Heart right ventricle (tissue), 16 donors: ENCODE measurements at regions not wholly inside any gene's neighbourhood (a gene's known extent, or its start where the extent isn't known, plus 50 kb on each side); places are given as distances from the start of the nearest gene placed in this dataset.
"Not testable (repeated sequence)": the region's sequence is repeated elsewhere in the genome, so short reads cannot be mapped to it uniquely, and the experiment has no call there.

ENCODE experiments used
- ATAC-seq, 8 donors: fragments of 200-7000 bp; cut with Tn5 transposase; one replicate each; pipeline ENCODE4 v1.9.1; 2020; ENCODE audit warnings: mild to moderate bottlenecking in 8 of 8, moderate library complexity in 8 of 8, moderate number of reproducible peaks in 1 of 8
- DNase-seq, 2 donors: peaks; one replicate each; pipeline ENCODE4 v3.0.0-alpha.2; 2020
- H3K27ac ChIP-seq, 10 donors: fragments of 200-600 bp; sonication (generic) in 2 of 10; one replicate each; pipeline versions ENCODE4 v1.5.0 to v1.8.0; 2020 to 2022; ENCODE audit warnings: mild to moderate bottlenecking in 3 of 10
- H3K27me3 ChIP-seq, 7 donors: fragments of 200-600 bp; one replicate each; pipeline ENCODE4 v1.8.0; 2021 to 2022; ENCODE audit warnings: mild to moderate bottlenecking in 2 of 7
- H3K36me3 ChIP-seq, 9 donors: fragments of 200-600 bp; sonication (generic) in 1 of 9; one replicate each; pipeline versions ENCODE4 v1.5.0 to v1.8.0; 2020 to 2022; ENCODE audit warnings: mild to moderate bottlenecking in 2 of 9
- H3K4me1 ChIP-seq, 9 donors: fragments of 200-600 bp; sonication (generic) in 1 of 9; one replicate each; pipeline versions ENCODE4 v1.5.0 to v1.8.0; 2020 to 2022; ENCODE audit warnings: mild to moderate bottlenecking in 4 of 9
- H3K4me3 ChIP-seq, 10 donors: fragments of 200-600 bp; sonication (generic) in 2 of 10; one replicate each; pipeline versions ENCODE4 v1.5.0 to v1.8.0; 2020 to 2022; ENCODE audit warnings: mild to moderate bottlenecking in 7 of 10, moderate library complexity in 2 of 10
- H3K9me3 ChIP-seq, 11 donors: fragments of 200-600 bp in 10 of 11; sonication (generic) in 2 of 11; one replicate each; pipeline versions ENCODE4 v1.5.0 to v1.8.0; 2013 to 2022; ENCODE audit warnings: mild to moderate bottlenecking in 2 of 11, control low read depth in 1 of 11, moderate library complexity in 1 of 11
- CTCF ChIP-seq, 9 donors: fragments of 200-600 bp; sonication (generic) in 2 of 9; IDR thresholded peaks; one replicate each; pipeline versions ENCODE4 v1.5.0 to v1.8.0; 2021 to 2022; ENCODE audit warnings: antibody characterized with exemption in 9 of 9, mild to moderate bottlenecking in 5 of 9, moderate library complexity in 1 of 9
- WGBS, 2 donors: extraction: QIAGEN DNeasy Blood & Tissue Kit; methylation state at CpG; one replicate each; pipeline ENCODE4 v1.1.7; 2013; ENCODE audit warnings: inconsistent platforms in 1 of 2; 5-methylcytosine and 5-hydroxymethylcytosine counted together
- intact Hi-C, 10 donors: fragments of 100-400 bp; cut with DNase I; formaldehyde crosslinking; loops; one replicate each; pipeline versions ENCODE4 v1.11.1 to v1.14.2; 2022
- donor health status: Arrhythmogenic right ventricular cardiomyopathy.
- donor health status: ischemic (EF 13 %, LVEDD 7.1; RV severe dilation, severe dysfunction).
- donor health status: healthy with polysubstance abuse.
- donor health status: DM: no; HTN: yes; CAD: no.
- donor health status: DM: no; HTN: no; CAD: no.
- donor health status: ischemic (EF 25% LVEDD 6.9; RV normal size, moderate dysfunction).
- donor health status: ischemic (EF 25% LVEDD 5.7; RV mildly dilated, moderate dysfunction).
- donor health status: healthy.
- donor health status: DM: yes; HTN: yes; CAD: no.
- donor health status: Ischemic cardiomyopathy.
- donor health status: ischemic (EF 35%, LVEDD 5.7; RV mildly dilated, moderate dysfunction).
- donor health status: nonischemic (EF 11% LVEDD 7.7; RV severe dilation, severe dysfunction).
- donor health status: DM: yes; HTN: yes; CAD: no.
- donor health status: PGD.
- donor health status: ischemic (EF 29% LVEDD 5.4; RV normal size, mild dysfunction).
- donor health status: nonischemic (EF 23%, LVEDD 6.1; RV moderate dilation, normal function).

- Histone ChIP-seq H3K4me1 (peaks cover 0 to 16% (median 13%) of the 10 kb centered on the region in 9 donors), H3K9me3 (no peaks in the 10 kb centered on the region), H3K36me3 (no peaks in the 10 kb centered on the region), H3K4me3 (no peak overlapping the region), H3K27ac (no peak overlapping the region), H3K27me3 (no peaks in the 10 kb centered on the region)
- DNase-seq (no peak), ATAC-seq (no peak)
- 71 to 73% methylated on average over 3 of the region's 3 CpGs for WGBS, 2 donors
- TF ChIP-seq CTCF (IDR thresholded peaks at IDR 0.05) = no peak
- intact Hi-C loops = loop anchor here in 1 of 10 donors (10.0 kb wide), 1 partner anchor 45 kb away; no protein-coding TSS in a partner anchor
These were observed 1884.0 kb upstream of the CELF4 start for GRCh38 chr18:39449566-39449965.

GRCh38 chr18:39448942-39449341 is 1883.3 kb upstream of the CELF4 start:
- WGBS, 2 donors = 43 to 47% methylated on average over 1 of the region's 1 CpG
- no peak for ATAC-seq
- H3K27ac ChIP-seq = no peak overlapping the region
- H3K4me3 ChIP-seq = no peak overlapping the region
- intact Hi-C loops = loop anchor here in 1 of 10 donors (10.0 kb wide), 1 partner anchor 46 kb away; no protein-coding TSS in a partner anchor
- no peaks in the 10 kb centered on the region for H3K27me3 ChIP-seq
- H3K4me1 ChIP-seq = peaks cover 0 to 11% (median 8%) of the 10 kb centered on the region in 9 donors
- TF ChIP-seq CTCF (IDR thresholded peaks at IDR 0.05) = no peak
- DNase-seq = no peak
- no peaks in the 10 kb centered on the region for H3K9me3 ChIP-seq
- H3K36me3 ChIP-seq = no peaks in the 10 kb centered on the region

- H3K27me3 ChIP-seq, H3K4me1 ChIP-seq: not testable (repeated sequence)
These were observed 1879.4 kb upstream of the CELF4 start for GRCh38 chr18:39444957-39445356.

GRCh38 chr18:39441648-39442047 is 1876.0 kb upstream of the CELF4 start:
- Histone ChIP-seq H3K27me3 (no peaks in the 10 kb centered on the region), H3K27ac (no peak overlapping the region), H3K9me3 (no peaks in the 10 kb centered on the region), H3K4me1 (no peaks in the 10 kb centered on the region), H3K36me3 (no peaks in the 10 kb centered on the region), H3K4me3 (no peak overlapping the region)
- DNase-seq (no peak), ATAC-seq (no peak)
- WGBS, 2 donors = 89 to 94% methylated on average over 2 of the region's 2 CpGs
- TF ChIP-seq CTCF (IDR thresholded peaks at IDR 0.05) = no peak
- intact Hi-C loops = loop anchor here in 1 of 10 donors (10.0 kb wide), 1 partner anchor 53 kb away; no protein-coding TSS in a partner anchor

More at GRCh38 chr18:39444957-39445356, 1879.4 kb upstream of the CELF4 start:
- intact Hi-C loops = loop anchor here in 1 of 10 donors (10.0 kb wide), 1 partner anchor 50 kb away; no protein-coding TSS in a partner anchor
- not testable (repeated sequence) for DNase-seq, H3K36me3 ChIP-seq, ATAC-seq, H3K27ac ChIP-seq, H3K4me3 ChIP-seq, H3K9me3 ChIP-seq
- 84 to 90% methylated on average over 2 of the region's 2 CpGs for WGBS, 2 donors

GRCh38 chr18:39435996-39436395 is 1870.4 kb upstream of the CELF4 start:
- intact Hi-C loops = no loop called here

More at GRCh38 chr18:39435996-39436395, 1870.4 kb upstream of the CELF4 start:
- Histone ChIP-seq H3K4me3 (no peak overlapping the region), H3K4me1 (no peaks in the 10 kb centered on the region), H3K36me3 (no peaks in the 10 kb centered on the region), H3K27me3 (no peaks in the 10 kb centered on the region), H3K27ac (no peak overlapping the region), H3K9me3 (no peaks in the 10 kb centered on the region)
- 47 to 69% methylated on average over 1 of the region's 1 CpG for WGBS, 2 donors
- no peak for TF ChIP-seq CTCF (IDR thresholded peaks at IDR 0.05)
- ATAC-seq = no peak
- no peak for DNase-seq
